Duodenal mucosa (tissue), 2 donors: ENCODE measurements at regions not wholly inside any gene's neighbourhood (a gene's known extent, or its start where the extent isn't known, plus 50 kb on each side); places are given as distances from the start of the nearest gene placed in this dataset.

Experiments
- H3K27ac ChIP-seq: one replicate; pipeline ENCODE4 v1.7.0; 2013; ENCODE audit warnings: low read depth, low read length
- H3K27me3 ChIP-seq, 2 donors: one replicate each; pipeline ENCODE4 v1.7.0; 2013; ENCODE audit warnings: low read length in 2 of 2, control low read depth in 1 of 2; ENCODE audit not compliant: insufficient read depth in 2 of 2, control insufficient read depth in 1 of 2
- H3K36me3 ChIP-seq, 2 donors: one replicate each; pipeline ENCODE4 v1.7.0; 2013; ENCODE audit warnings: low read length in 2 of 2, control low read depth in 1 of 2; ENCODE audit not compliant: insufficient read depth in 2 of 2, control insufficient read depth in 1 of 2
- H3K4me1 ChIP-seq, 2 donors: one replicate each; pipeline ENCODE4 v1.7.0; 2013; ENCODE audit warnings: low read length in 2 of 2, control low read depth in 1 of 2; ENCODE audit not compliant: insufficient read depth in 2 of 2, control insufficient read depth in 1 of 2
- H3K4me3 ChIP-seq, 2 donors: one replicate each; pipeline ENCODE4 v1.7.0; 2013; ENCODE audit warnings: low read length in 2 of 2, low read depth in 1 of 2
- H3K9ac ChIP-seq, 2 donors: one replicate each; pipeline ENCODE4 v1.7.0; 2013; ENCODE audit warnings: low read length in 2 of 2, low read depth in 1 of 2
- H3K9me3 ChIP-seq, 2 donors: one replicate each; pipeline ENCODE4 v1.7.0; 2013; ENCODE audit warnings: low read length in 2 of 2, control low read depth in 1 of 2; ENCODE audit not compliant: control insufficient read depth in 1 of 2

DNA sequence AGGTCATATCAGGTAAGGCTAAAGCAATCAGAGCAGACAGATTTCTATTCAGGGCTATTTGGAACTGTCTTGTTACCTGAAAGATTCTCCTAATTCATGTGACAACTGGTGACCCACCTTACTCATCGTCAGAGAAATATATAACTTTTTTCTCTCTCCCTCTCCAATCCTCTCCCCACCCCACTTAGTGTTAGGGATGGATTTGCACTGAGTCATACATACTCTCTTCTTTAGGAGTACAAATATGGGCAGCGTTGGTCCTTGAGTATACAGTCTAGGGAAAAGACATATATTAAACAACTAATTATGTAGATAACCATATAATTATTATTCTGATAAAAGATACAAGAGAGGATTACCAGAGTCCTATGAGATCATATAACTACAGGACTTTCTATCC lies 246.3 kb downstream of the HHIPL2 start:
- Histone ChIP-seq H3K27ac (no peak overlapping the region), H3K4me1 (no peaks in the 10 kb centered on the region), H3K9me3 (no peaks in the 10 kb centered on the region), H3K9ac (no peak overlapping the region), H3K27me3 (no peaks in the 10 kb centered on the region), H3K4me3 (no peak overlapping the region), H3K36me3 (no peaks in the 10 kb centered on the region)

GRCh38 chr1:222299524-222299923 lies 248.4 kb downstream of the HHIPL2 start:
- Histone ChIP-seq H3K9me3 (no peaks in the 10 kb centered on the region), H3K9ac (no peak overlapping the region), H3K27ac (no peak overlapping the region), H3K4me1 (no peaks in the 10 kb centered on the region), H3K4me3 (no peak overlapping the region), H3K27me3 (no peaks in the 10 kb centered on the region), H3K36me3 (no peaks in the 10 kb centered on the region)

GRCh38 chr1:222290866-222291265 lies 257.0 kb downstream of the HHIPL2 start:
- Histone ChIP-seq H3K27ac (no peak overlapping the region), H3K9ac (no peak overlapping the region), H3K4me3 (no peak overlapping the region), H3K36me3 (no peaks in the 10 kb centered on the region), H3K9me3 (no peaks in the 10 kb centered on the region), H3K27me3 (no peaks in the 10 kb centered on the region), H3K4me1 (no peaks in the 10 kb centered on the region)

- no peak overlapping the region for H3K4me3 ChIP-seq
- H3K9ac ChIP-seq, result no peak overlapping the region
- H3K4me1 ChIP-seq, result no peaks in the 10 kb centered on the region
- no peak overlapping the region for H3K27ac ChIP-seq
- no peaks in the 10 kb centered on the region for H3K36me3 ChIP-seq
- H3K9me3 ChIP-seq, result no peaks in the 10 kb centered on the region
- no peaks in the 10 kb centered on the region for H3K27me3 ChIP-seq
Observed at GRCh38 chr1:222288053-222288452, 259.9 kb downstream of the HHIPL2 start.

GRCh38 chr1:222286011-222286410 lies 261.9 kb downstream of the HHIPL2 start:
- Histone ChIP-seq H3K9ac (no peak overlapping the region), H3K27me3 (no peaks in the 10 kb centered on the region), H3K4me1 (no peaks in the 10 kb centered on the region), H3K36me3 (no peaks in the 10 kb centered on the region), H3K9me3 (no peaks in the 10 kb centered on the region), H3K4me3 (no peak overlapping the region), H3K27ac (no peak overlapping the region)

GRCh38 chr1:222285526-222285925 lies 262.4 kb downstream of the HHIPL2 start:
- H3K9ac ChIP-seq, result no peak overlapping the region
- no peak overlapping the region for H3K27ac ChIP-seq
- H3K9me3 ChIP-seq, result no peaks in the 10 kb centered on the region
- H3K27me3 ChIP-seq, result no peaks in the 10 kb centered on the region
- no peaks in the 10 kb centered on the region for H3K36me3 ChIP-seq
- no peaks in the 10 kb centered on the region for H3K4me1 ChIP-seq
- no peak overlapping the region for H3K4me3 ChIP-seq

DNA sequence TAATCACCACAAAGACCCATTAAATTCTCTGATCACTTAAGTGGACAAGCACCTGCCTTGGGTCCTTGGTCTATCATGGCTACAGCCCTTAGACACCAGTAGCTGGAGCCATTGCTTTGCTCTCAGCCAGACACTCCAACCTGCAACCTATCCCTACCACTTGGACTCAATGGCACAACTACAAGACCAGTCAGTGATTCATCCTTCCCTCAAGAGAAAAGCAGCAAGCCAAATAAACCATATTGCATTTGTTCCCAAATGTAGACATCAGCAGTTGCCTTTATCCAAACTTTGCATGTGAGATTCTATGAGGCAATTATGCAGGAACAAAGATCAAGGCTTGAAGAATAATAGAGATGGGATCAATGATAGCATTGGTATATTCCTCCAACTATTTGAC lies 263.4 kb downstream of the HHIPL2 start:
- Histone ChIP-seq H3K4me1 (no peaks in the 10 kb centered on the region), H3K4me3 (no peak overlapping the region), H3K27ac (no peak overlapping the region), H3K27me3 (no peaks in the 10 kb centered on the region), H3K9me3 (no peaks in the 10 kb centered on the region), H3K9ac (no peak overlapping the region), H3K36me3 (no peaks in the 10 kb centered on the region)

DNA sequence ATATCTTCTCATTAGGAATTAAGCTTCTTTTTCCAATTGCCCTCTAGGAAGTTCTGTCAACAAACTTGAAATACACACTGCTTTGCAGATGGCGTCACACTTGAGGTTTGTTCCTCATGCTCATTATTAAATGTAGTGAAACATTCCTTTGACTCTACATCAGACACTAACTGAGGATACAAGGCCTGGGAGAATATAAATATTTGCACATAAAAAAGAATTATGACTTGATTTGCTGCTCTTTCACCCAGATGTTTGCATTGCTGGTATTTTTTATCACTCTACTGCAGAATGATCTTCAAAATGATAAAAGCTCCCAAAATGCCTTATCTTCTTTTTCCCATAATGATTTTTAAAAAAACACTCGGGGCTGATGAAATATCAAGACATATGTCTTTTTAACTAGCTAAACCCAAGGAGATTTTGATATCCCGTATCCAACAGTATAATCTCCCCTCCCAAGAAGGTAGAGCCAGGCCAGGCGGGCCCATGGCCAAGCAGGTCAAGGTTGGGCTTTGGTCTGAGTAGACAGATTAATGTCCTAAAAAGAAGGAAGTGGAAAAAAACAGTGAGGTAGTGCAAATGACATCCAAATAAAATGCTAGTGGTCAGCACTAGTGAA lies 264.6 kb downstream of the HHIPL2 start:
- H3K27me3 ChIP-seq, result no peaks in the 10 kb centered on the region
- no peak overlapping the region for H3K27ac ChIP-seq
- no peak overlapping the region for H3K4me3 ChIP-seq
- no peak overlapping the region for H3K9ac ChIP-seq
- no peaks in the 10 kb centered on the region for H3K4me1 ChIP-seq
- no peaks in the 10 kb centered on the region for H3K36me3 ChIP-seq
- no peaks in the 10 kb centered on the region for H3K9me3 ChIP-seq

DNA sequence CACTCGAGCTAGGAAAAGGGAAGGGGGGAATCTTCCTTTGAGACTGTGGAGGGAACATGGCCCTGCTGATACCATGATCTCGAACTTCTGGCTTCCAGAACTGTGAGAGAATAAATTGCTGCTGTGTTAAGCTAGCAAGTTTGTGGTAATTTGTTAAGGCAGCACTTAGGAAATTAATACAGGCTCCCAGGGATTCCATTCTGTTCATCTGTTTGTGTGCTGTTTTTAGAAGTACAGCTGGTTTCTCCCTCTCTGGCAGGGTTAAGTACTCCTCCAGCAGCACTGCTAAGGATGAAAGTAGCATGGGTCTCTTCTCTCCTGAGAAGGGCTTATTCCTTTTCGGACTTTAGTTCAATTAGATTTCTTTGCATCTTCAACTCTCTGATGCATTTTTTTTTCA lies 268.3 kb downstream of the HHIPL2 start:
- H3K27me3 ChIP-seq, result no peaks in the 10 kb centered on the region
- H3K36me3 ChIP-seq, result no peaks in the 10 kb centered on the region
- H3K9me3 ChIP-seq, result no peaks in the 10 kb centered on the region
- no peaks in the 10 kb centered on the region for H3K4me1 ChIP-seq
- H3K9ac ChIP-seq, result no peak overlapping the region
- no peak overlapping the region for H3K27ac ChIP-seq
- no peak overlapping the region for H3K4me3 ChIP-seq

GRCh38 chr1:222278501-222278900 lies 269.4 kb downstream of the HHIPL2 start:
- H3K27me3 ChIP-seq, result no peaks in the 10 kb centered on the region
- H3K27ac ChIP-seq, result no peak overlapping the region
- no peaks in the 10 kb centered on the region for H3K9me3 ChIP-seq
- no peaks in the 10 kb centered on the region for H3K4me1 ChIP-seq
- H3K4me3 ChIP-seq, result no peak overlapping the region
- H3K36me3 ChIP-seq, result no peaks in the 10 kb centered on the region
- H3K9ac ChIP-seq, result no peak overlapping the region
